GM18519 (cell line): ENCODE measurements at regions not wholly inside any gene's neighbourhood (a gene's known extent, or its start where the extent isn't known, plus 50 kb on each side); places are given as distances from the start of the nearest gene placed in this dataset.
"Not testable (repeated sequence)": the region's sequence is repeated elsewhere in the genome, so short reads cannot be mapped to it uniquely, and the experiment has no call there.

ENCODE experiments used
- ATAC-seq: cut with Tn5 transposase; IDR thresholded peaks from one replicate; pipeline ENCODE4 v1.9.1; 2021; ENCODE audit warnings: mild to moderate bottlenecking, moderate library complexity; ENCODE audit not compliant: unreplicated experiment, low FRiP score

GRCh38 chr18:38539856-38540255, 974.3 kb upstream of the CELF4 start:
- ATAC-seq = no peak

GRCh38 chr18:38539371-38539770, 973.8 kb upstream of the CELF4 start:
- ATAC-seq = no peak

- ATAC-seq = no peak
Measured at GRCh38 chr18:38534073-38534472, 968.5 kb upstream of the CELF4 start.

GRCh38 chr18:38526922-38527321, 961.3 kb upstream of the CELF4 start:
- no peak for ATAC-seq

- no peak for ATAC-seq
Measured at GRCh38 chr18:38525039-38525438, 959.4 kb upstream of the CELF4 start.

GRCh38 chr18:38520786-38521185, 955.2 kb upstream of the CELF4 start:
- no peak for ATAC-seq

GRCh38 chr18:38502539-38502938, 936.9 kb upstream of the CELF4 start:
- ATAC-seq = no peak

GRCh38 chr18:38497266-38497665, 931.7 kb upstream of the CELF4 start:
- ATAC-seq = no peak

GRCh38 chr18:38496222-38496793, 930.7 kb upstream of the CELF4 start:
- no peak for ATAC-seq

GRCh38 chr18:38494065-38494464, 928.5 kb upstream of the CELF4 start:
- ATAC-seq = no peak

- no peak for ATAC-seq
Measured at GRCh38 chr18:38491195-38491594, 925.6 kb upstream of the CELF4 start.

- ATAC-seq = not testable (repeated sequence)
Measured at GRCh38 chr18:38489721-38490120, 924.1 kb upstream of the CELF4 start.

GRCh38 chr18:38487521-38487920, 921.9 kb upstream of the CELF4 start:
- ATAC-seq = no peak

- ATAC-seq = no peak
Measured at GRCh38 chr18:38483326-38483725, 917.7 kb upstream of the CELF4 start.

GRCh38 chr18:38481576-38481975, 916.0 kb upstream of the CELF4 start:
- no peak for ATAC-seq

- no peak for ATAC-seq
Measured at GRCh38 chr18:38475686-38476085, 910.1 kb upstream of the CELF4 start.

- ATAC-seq = no peak
Measured at GRCh38 chr18:38473535-38473934, 907.9 kb upstream of the CELF4 start.

GRCh38 chr18:38470421-38470820, 904.8 kb upstream of the CELF4 start:
- no peak for ATAC-seq

- no peak for ATAC-seq
Measured at GRCh38 chr18:38466426-38466825, 900.8 kb upstream of the CELF4 start.

GRCh38 chr18:38464024-38464423, 898.4 kb upstream of the CELF4 start:
- no peak for ATAC-seq

- ATAC-seq = no peak
Measured at GRCh38 chr18:38460657-38461056, 895.1 kb upstream of the CELF4 start.

GRCh38 chr18:38459131-38459994, 893.8 kb upstream of the CELF4 start:
- no peak for ATAC-seq
